GM12878 (cell line): ENCODE measurements at regions not wholly inside any gene's neighbourhood (a gene's known extent, or its start where the extent isn't known, plus 50 kb on each side); places are given as distances from the start of the nearest gene placed in this dataset.

ENCODE experiments used
- ATAC-seq: fragments of 200-7000 bp; cut with Tn5 transposase; 3 replicates; pipeline ENCODE4 v1.9.1; 2020; ENCODE audit warnings: mild to moderate bottlenecking, moderate library complexity
- BruUV-seq: library from RNA; stranded (reverse); fragments of 400-500 nt; replicated peaks from 2 replicates; lab custom pipeline; 2021; lab: Mats Ljungman, UMichigan
- CTCF ChIA-PET: fragments of 300-600 bp; sonication (Branson Sonifier 250); formaldehyde crosslinking; extraction: SDS; loops from one replicate; lab custom pipeline; 2021; ENCODE audit warnings: inconsistent platforms; lab: Yijun Ruan, JAX
- POLR2A ChIA-PET: fragments of 350-600 bp; formaldehyde crosslinking; extraction: SDS; loops from one replicate; lab custom pipeline; 2021; ENCODE audit warnings: inconsistent platforms; lab: Charles Lee
- RAD21 ChIA-PET: fragments of 300-600 bp; sonication (Branson Sonifier 250); formaldehyde crosslinking; loops from one replicate; lab custom pipeline; 2023; ENCODE audit warnings: antibody characterized with exemption; ENCODE audit not compliant: unreplicated experiment; lab: Charles Lee
- SMC1A ChIA-PET: fragments of 300-600 bp; sonication (Branson Sonifier 250); formaldehyde crosslinking; loops from one replicate; lab custom pipeline; 2023; ENCODE audit not compliant: unreplicated experiment, uncharacterized antibody; lab: Charles Lee
- DNase-seq: peaks from one replicate; pipeline ENCODE4 v3.0.0-alpha.2; 2011; ENCODE audit warnings: low read depth, low spot score
- FAIRE-seq: peaks from 3 replicates; lab custom pipeline; 2011; peaks lifted over from hg19 to GRCh38; lab: Jason Lieb, UNC
- H2AFZ ChIP-seq: 2 replicates; pipeline ENCODE4 v1.6.0; 2011; ENCODE audit warnings: low read depth, low read length, control low read depth; ENCODE audit not compliant: control insufficient read depth
- H3K27ac ChIP-seq: 2 replicates; pipeline ENCODE4 v1.5.1; 2011; ENCODE audit warnings: control low read depth; ENCODE audit not compliant: control insufficient read depth, insufficient read depth
- H3K27me3 ChIP-seq, 2 experiments: replicated peaks in 1 of 2; 2 replicates each; pipeline versions ENCODE4 v1.6.0 to v1.6.1; 2011; ENCODE audit warnings: low read length in 1 of 2; ENCODE audit not compliant: control insufficient read depth in 2 of 2, insufficient read depth in 2 of 2
- H3K36me3 ChIP-seq, 2 experiments: 2 replicates each; pipeline ENCODE4 v1.5.1; 2011; ENCODE audit warnings: low read length in 1 of 2; ENCODE audit not compliant: control insufficient read depth in 2 of 2, insufficient read depth in 2 of 2
- H3K4me1 ChIP-seq: 2 replicates; pipeline ENCODE4 v1.6.1; 2011; ENCODE audit warnings: mild to moderate bottlenecking, low read length, moderate library complexity, mixed read lengths; ENCODE audit not compliant: control insufficient read depth, insufficient read depth
- H3K4me2 ChIP-seq: 2 replicates; pipeline ENCODE4 v1.6.0; 2011; ENCODE audit warnings: control low read depth; ENCODE audit not compliant: control insufficient read depth, insufficient read depth
- H3K4me3 ChIP-seq: fragments of 200-600 bp; sonication (generic); 2 replicates; pipeline ENCODE4 v1.5.1; 2016
- H3K79me2 ChIP-seq: 2 replicates; pipeline ENCODE4 v1.6.0; 2011; ENCODE audit warnings: low read length; ENCODE audit not compliant: control insufficient read depth, insufficient read depth
- H3K9ac ChIP-seq: 2 replicates; pipeline ENCODE4 v1.8.0; 2011; ENCODE audit warnings: low read length, control low read depth, mixed read lengths; ENCODE audit not compliant: control insufficient read depth, insufficient read depth
- H3K9me3 ChIP-seq: replicated peaks from 3 replicates; pipeline ENCODE4 v1.5.1; 2011; ENCODE audit warnings: mild to moderate bottlenecking, low read length; ENCODE audit not compliant: control insufficient read depth, insufficient read depth
- H4K20me1 ChIP-seq: 2 replicates; pipeline ENCODE4 v1.6.0; 2011; ENCODE audit not compliant: control insufficient read depth, insufficient read depth
- ASH2L ChIP-seq: fragments of 300-600, 200-600 bp; sonication (generic); IDR thresholded peaks from 2 replicates; pipeline ENCODE4 v1.6.1; 2017; ENCODE audit warnings: low read depth, mild to moderate bottlenecking, borderline replicate concordance
- E2F4 ChIP-seq: IDR thresholded peaks from 2 replicates; pipeline ENCODE4 v1.6.1; 2012; ENCODE audit warnings: low read depth, low read length, improper control_type of control experiment
- ESRRA ChIP-seq: IDR thresholded peaks from 2 replicates; pipeline ENCODE4 v1.6.1; 2012; ENCODE audit warnings: mild to moderate bottlenecking, low read length, improper control_type of control experiment
- RCOR1 ChIP-seq: conservative IDR thresholded peaks from 2 replicates; pipeline ENCODE4 v1.6.1; 2012; ENCODE audit warnings: low read depth, low read length, improper control_type of control experiment
- REST ChIP-seq: IDR thresholded peaks from 2 replicates; pipeline ENCODE4 v1.6.1; 2012; ENCODE audit warnings: mild to moderate bottlenecking, low read depth, low read length
- SUZ12 ChIP-seq: fragments of 200-600 bp; sonication (generic); IDR thresholded peaks from one replicate; pipeline ENCODE4 v1.6.1; 2018; ENCODE audit warnings: antibody characterized with exemption, mild to moderate bottlenecking; ENCODE audit not compliant: unreplicated experiment
- TCF12 ChIP-seq: IDR thresholded peaks from 2 replicates; pipeline ENCODE4 v1.6.1; 2011; ENCODE audit warnings: low read depth, mild to moderate bottlenecking, low read length
- ZBTB11 ChIP-seq: fragments of 450-650 bp; formaldehyde crosslinking; IDR thresholded peaks from 2 replicates; pipeline ENCODE4 v1.5.0; 2022; ENCODE audit warnings: mild to moderate bottlenecking, missing genetic modification characterization
- ZBTB4 ChIP-seq: fragments of 450-650 bp; formaldehyde crosslinking; IDR thresholded peaks from 2 replicates; pipeline ENCODE4 v1.4.0; 2022; ENCODE audit warnings: mild to moderate bottlenecking, moderate library complexity
- WGBS: methylation state at CpG from one replicate; pipeline ENCODE4 v1.1.6; 2016; ENCODE audit warnings: low lambda C conversion rate; ENCODE audit not compliant: insufficient replicate concordance, insufficient coverage; ENCODE audit errors: missing lambda C conversion rate; 5-methylcytosine and 5-hydroxymethylcytosine counted together
- in situ Hi-C: fragments of 300-500 bp; cut with MboI; formaldehyde crosslinking; loops from 9 replicates; pipeline ENCODE4 v1.14.3; 2018; ENCODE audit warnings: mixed read lengths
- intact Hi-C: fragments of 100-400 bp; cut with micrococcal nuclease; formaldehyde crosslinking; loops from one replicate; pipeline ENCODE4 v1.14.2; 2022; ENCODE audit not compliant: unreplicated experiment

- Histone ChIP-seq H4K20me1 (no peaks in the 10 kb centered on the region), H3K9me3 (no peaks in the 10 kb centered on the region), H3K79me2 (no peaks in the 10 kb centered on the region), H2AFZ (no peak overlapping the region), H3K4me2 (peak overlapping the region; percentile 91), H3K36me3 (no peaks in the 10 kb centered on the region), H3K27ac (no peak overlapping the region), H3K4me3 (peak overlapping the region; percentile 69; the same call in 1 of the 2 replicates), H3K27me3 (peaks cover 7 to 39% of the 10 kb centered on the region in 2 experiments), H3K9ac (no peak overlapping the region), H3K4me1 (no peaks in the 10 kb centered on the region; the same call in 1 of the 2 replicates)
- WGBS = 20% methylated on average over 15 of the region's 15 CpGs
- BruUV-seq = no TSS peak
- in situ Hi-C loops = no loop called here
- CTCF ChIA-PET = interaction anchor here (0.7 kb wide), 2 partner anchors 45 to 228 kb away, joined by 3 read pairs; no protein-coding TSS in a partner anchor
- ATAC-seq = no peak
- no peak for DNase-seq
- no peak for FAIRE-seq
- RAD21 ChIA-PET = no interaction called here
- SMC1A ChIA-PET = interaction anchor here (0.7 kb wide), 1 partner anchor 12 kb away, joined by 3 read pairs; no protein-coding TSS in a partner anchor
- intact Hi-C loops = loop anchor here (5.0 kb wide), 1 partner anchor 114 kb away; no protein-coding TSS in a partner anchor
- POLR2A ChIA-PET = no interaction called here
- no peak for TF ChIP-seq RCOR1
- TF ChIP-seq REST = no peak
- TF ChIP-seq ESRRA = no peak
- TF ChIP-seq ZBTB11 (CRISPR knock-in tag) = no peak
- no peak for TF ChIP-seq E2F4
- no peak for TF ChIP-seq ZBTB4
- TF ChIP-seq ASH2L = no peak
- no peak for TF ChIP-seq SUZ12
- no peak for TF ChIP-seq TCF12
These were observed 109.6 kb upstream of the KCTD1 start for GRCh38 chr18:26657631-26658581.
